Stimulated activated CD8-positive, alpha-beta memory T cell treated with anti-CD3 and anti-CD28 coated beads, Interleukin-12 subunit alpha, Interleukin-12 subunit beta, amount 100 ng/mL, for 4 hours (primary cell): ENCODE measurements at regions not wholly inside any gene's neighbourhood (a gene's known extent, or its start where the extent isn't known, plus 50 kb on each side); places are given as distances from the start of the nearest gene placed in this dataset.

Experiments
- DNase-seq: peaks from one replicate; pipeline ENCODE4 v3.0.0-alpha.2; 2020; ENCODE audit warnings: low read depth

GRCh38 chr3:72489901-72490300, 358.3 kb downstream of the SHQ1 start:
- DNase-seq, result no peak

DNA sequence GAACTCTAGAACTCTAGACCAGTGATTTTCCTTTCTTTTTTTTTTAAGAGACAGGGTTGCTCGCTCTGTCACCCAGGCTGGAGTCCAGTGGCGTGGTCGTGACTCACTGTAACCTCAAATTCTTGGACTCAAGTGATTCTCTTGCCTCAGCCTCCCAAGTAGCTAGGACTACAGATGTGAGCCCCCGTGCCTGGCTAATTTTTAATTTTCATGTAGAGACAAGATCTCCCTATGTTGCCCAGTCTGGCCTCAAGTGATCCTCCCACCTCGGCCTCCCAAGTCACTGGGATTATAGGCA, 359.6 kb downstream of the SHQ1 start:
- no peak for DNase-seq

GRCh38 chr3:72487946-72488737, 360.1 kb downstream of the SHQ1 start:
- DNase-seq, result no peak

DNA sequence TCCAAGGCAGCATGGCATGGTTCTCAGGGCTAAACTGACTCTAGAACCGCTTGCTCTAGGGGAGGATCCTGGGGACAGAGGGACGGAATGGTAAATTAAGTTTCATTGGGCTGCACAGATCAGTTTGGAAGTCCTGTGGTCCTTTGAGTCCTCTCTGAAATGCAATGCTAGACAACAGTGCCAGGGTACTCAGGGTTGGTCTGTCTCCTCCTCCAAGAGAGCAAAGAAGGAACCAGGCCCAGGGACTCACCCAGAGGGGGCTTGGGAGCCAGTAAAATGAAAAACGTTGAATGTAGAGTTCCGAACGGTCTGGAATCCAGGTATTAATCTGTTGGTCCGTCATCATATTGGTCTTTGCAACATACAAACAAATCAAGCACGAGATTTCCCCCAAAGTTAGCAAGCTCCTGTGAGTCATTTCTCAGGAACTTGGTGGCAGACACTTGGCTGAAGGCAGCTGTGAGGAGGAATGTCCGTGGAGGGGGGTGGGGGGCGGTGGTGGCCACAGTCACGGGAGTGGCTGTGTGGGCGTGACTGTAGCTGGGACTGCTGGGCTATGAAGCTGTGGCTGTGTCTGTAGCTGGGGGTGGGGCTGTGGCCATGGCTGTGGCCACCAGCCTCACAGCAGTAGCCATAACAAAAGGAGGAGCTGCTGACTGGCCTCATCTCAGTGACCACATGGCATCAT, 361.0 kb downstream of the SHQ1 start:
- peak; percentile 12 for DNase-seq

- DNase-seq, result no peak
Observed at GRCh38 chr3:72485641-72486040, 362.6 kb downstream of the SHQ1 start.

- DNase-seq, result no peak
Observed at GRCh38 chr3:72483554-72484104, 364.6 kb downstream of the SHQ1 start.

GRCh38 chr3:72482589-72483321, 365.5 kb downstream of the SHQ1 start:
- DNase-seq, result peak; percentile 55

- no peak for DNase-seq
Observed at GRCh38 chr3:72481542-72481941, 366.7 kb downstream of the SHQ1 start.

- DNase-seq, result no peak
Observed at GRCh38 chr3:72480366-72480765, 367.9 kb downstream of the SHQ1 start.

GRCh38 chr3:72479651-72480215, 368.5 kb downstream of the SHQ1 start:
- DNase-seq, result no peak

- no peak for DNase-seq
Observed at GRCh38 chr3:72476139-72476483, 372.1 kb downstream of the SHQ1 start.

- no peak for DNase-seq
Observed at GRCh38 chr3:72475258-72476138, 372.7 kb downstream of the SHQ1 start.

DNA sequence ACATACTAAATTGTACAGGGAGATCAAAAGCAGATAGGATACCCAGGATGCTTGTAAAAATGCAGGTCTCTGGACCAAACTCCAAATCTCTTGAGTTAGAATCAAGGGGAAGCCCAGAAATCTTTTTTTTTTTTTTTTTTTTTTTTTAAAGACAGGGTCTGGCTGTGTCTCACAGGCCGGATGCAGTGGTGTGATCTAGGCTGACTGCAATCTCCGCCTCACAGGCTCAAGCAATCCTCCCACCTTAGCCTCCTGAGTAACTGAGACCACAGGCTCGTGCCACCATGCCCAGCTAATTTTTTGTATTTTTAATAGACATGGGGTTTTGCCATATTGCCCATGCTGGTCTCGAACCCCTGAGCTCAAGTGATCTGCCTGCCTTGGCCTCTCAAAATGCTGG, 373.5 kb downstream of the SHQ1 start:
- DNase-seq, result no peak

DNA sequence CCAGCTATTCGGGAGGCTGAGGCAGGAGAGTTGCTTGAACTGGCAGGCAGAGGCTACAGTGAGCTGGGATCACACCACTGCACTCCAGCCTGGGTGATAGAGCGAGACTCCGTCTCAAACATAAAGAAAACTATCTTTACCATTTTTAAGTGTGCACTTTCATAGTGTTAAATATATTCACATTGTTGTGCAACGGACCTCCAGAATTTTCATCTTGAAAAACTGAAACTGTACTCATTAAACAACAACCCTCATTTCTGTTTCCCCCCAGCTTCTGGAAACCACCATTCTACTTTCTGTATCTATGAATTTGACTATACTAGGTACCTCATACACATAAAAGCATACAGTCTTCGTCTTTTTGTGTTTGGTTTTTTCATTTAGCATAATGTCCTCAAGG, 375.1 kb downstream of the SHQ1 start:
- no peak for DNase-seq

DNA sequence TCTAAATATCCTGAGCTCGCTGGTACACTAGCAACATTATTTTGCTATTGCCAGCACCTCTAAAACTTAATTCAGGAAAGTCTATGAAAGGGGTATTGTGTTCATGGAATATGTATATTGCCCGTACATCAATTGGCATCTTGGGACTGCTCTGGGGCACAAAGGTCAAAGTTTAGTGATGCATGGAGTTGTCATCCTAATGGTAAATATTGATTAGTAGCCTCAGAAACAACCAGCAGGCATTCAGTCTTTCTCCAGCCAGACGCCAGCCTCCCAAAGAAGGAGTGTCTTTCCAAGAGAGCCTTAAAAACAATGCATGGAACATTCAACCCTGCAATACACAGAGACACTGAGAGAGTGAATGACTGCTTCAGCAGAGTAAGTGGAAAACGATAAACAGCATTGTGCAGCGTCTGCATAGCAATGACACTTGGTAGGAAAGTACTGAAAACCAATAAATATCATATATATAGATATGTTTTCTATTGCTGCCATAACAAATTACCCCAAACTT, 377.3 kb downstream of the SHQ1 start:
- DNase-seq, result no peak

- no peak for DNase-seq
Observed at GRCh38 chr3:72465853-72466252, 382.4 kb downstream of the SHQ1 start.

- no peak for DNase-seq
Observed at GRCh38 chr3:72463083-72463482, 385.2 kb downstream of the SHQ1 start.

DNA sequence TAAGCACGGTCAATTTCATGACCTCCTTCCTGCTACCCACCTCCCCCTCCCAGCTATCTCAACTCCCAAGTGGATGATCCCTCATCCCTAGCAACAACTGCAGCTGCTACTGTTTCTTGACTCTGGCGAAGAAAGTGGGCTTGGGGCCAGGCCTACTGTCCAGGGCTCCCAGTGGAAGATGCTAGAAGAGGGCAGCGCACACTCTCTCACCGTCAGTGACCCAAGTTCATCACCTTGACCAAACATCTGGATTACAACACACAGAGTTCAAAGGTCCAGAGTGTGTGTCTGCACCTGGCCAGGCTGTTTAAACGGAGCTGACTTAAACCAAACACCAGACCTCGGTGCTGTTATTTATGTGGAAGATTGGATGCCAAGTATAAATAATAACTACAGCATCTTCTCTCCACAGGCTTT, 385.6 kb downstream of the SHQ1 start:
- DNase-seq, result no peak

DNA sequence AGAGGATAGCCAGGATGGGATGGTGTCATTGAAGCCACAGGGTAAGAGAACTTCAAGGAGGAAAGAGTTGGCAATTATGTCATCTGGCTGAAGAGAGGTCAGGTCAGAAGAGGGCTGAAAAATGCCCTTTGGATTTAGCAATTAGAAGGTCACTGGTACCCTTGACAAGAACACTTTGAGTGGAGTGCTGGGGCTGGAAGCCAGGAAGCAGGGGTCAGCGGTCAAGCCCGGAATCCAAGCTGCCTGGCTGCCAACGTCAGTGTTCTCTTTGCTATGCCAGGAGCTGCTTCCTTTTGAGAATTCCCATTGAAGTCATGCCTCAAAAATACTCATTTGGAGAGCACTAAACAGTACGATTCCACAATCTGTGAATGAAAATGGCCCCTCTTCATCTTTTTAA, 386.5 kb downstream of the SHQ1 start:
- no peak for DNase-seq

DNA sequence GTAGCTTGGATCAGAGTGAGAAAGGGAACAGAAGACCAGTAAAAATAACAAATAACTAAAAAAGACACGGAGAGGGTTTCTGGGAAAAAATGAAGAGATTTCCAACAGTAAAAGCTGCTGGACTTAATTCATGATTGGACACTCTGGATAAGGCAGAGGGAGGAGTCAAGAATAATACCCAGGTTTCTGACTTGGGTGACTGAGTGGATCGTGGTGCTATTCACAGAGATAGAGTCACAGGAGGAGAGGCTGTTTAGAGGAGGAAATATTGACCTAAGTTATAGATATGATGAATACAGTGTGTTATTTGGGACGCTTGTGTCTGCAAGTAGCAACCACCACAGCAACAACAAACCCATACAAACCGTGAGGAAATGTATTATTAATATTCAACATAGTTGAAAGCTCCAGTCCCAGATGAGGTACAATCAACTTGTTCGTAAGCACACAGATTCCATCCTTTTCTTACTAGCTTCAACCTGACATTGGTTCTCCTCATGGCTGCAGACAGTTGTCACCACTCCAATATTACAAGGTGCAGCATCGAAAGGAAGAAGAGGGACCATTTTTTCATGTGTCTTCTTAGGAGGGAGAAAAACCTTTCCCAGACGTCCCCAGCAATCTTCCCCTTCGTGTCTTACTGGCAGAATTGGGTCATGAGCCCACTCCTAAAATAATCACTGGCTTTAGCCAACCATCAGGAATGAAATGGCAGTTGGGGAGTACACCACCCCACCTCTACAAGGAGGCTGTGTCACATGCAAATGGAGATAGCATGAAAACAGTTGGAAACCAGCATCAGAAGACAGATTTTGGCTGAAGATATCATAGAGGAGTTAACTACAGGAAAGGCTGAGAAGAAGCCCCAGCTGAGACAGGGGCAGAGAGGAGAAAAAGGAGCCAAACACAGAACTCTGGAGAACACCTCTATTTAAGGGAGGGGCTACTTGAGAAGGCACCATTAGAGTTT, 387.8 kb downstream of the SHQ1 start:
- DNase-seq, result no peak
